ENCODE measurements at regions not wholly inside any gene's neighbourhood (a gene's known extent, or its start where the extent isn't known, plus 50 kb on each side); places are given as distances from the start of the nearest gene placed in this dataset.

GRCh38 chr17:45577571-45578279 is 87.2 kb upstream of the PLEKHM1 start:
- H3K4me1 Mint-ChIP-seq: peaks cover 44% of the 10 kb centered on the region
- TF ChIP-seq CTCF (IDR thresholded peaks at IDR 0.05): no peak
- H3K27me3 Mint-ChIP-seq (ENCODE audit: low read depth, poor library complexity): peaks cover 3% of the 10 kb centered on the region
- no peaks in the 10 kb centered on the region for H3K9me3 Mint-ChIP-seq
- peaks cover 46% of the 10 kb centered on the region for H3K36me3 Mint-ChIP-seq (ENCODE audit: low read depth)
- no peak overlapping the region for H3K27ac Mint-ChIP-seq
- DNase-seq: no peak
- H3K4me3 Mint-ChIP-seq: no peak overlapping the region

- peaks cover 55% of the 10 kb centered on the region for H3K4me1 Mint-ChIP-seq
- no peak overlapping the region for H3K4me3 Mint-ChIP-seq
- peaks cover 5% of the 10 kb centered on the region for H3K9me3 Mint-ChIP-seq
- TF ChIP-seq CTCF (IDR thresholded peaks at IDR 0.05): no peak
- no peak overlapping the region for H3K27ac Mint-ChIP-seq
- peaks cover 49% of the 10 kb centered on the region for H3K36me3 Mint-ChIP-seq (ENCODE audit: low read depth)
- no peak for DNase-seq
- H3K27me3 Mint-ChIP-seq (ENCODE audit: low read depth, poor library complexity): peaks cover 3% of the 10 kb centered on the region
Measured at GRCh38 chr17:45578516-45579455, 88.3 kb upstream of the PLEKHM1 start.

- peak; percentile 50 for DNase-seq
Measured at GRCh38 chr17:45579529-45580495, 89.3 kb upstream of the PLEKHM1 start.

GRCh38 chr17:45580924-45581323 is 90.4 kb upstream of the PLEKHM1 start:
- peaks cover 5% of the 10 kb centered on the region for H3K9me3 Mint-ChIP-seq
- H3K27me3 Mint-ChIP-seq (ENCODE audit: low read depth, poor library complexity): peaks cover 10% of the 10 kb centered on the region
- no peak for DNase-seq
- peaks cover 44% of the 10 kb centered on the region for H3K36me3 Mint-ChIP-seq (ENCODE audit: low read depth)
- no peak for TF ChIP-seq CTCF (IDR thresholded peaks at IDR 0.05)
- no peak overlapping the region for H3K27ac Mint-ChIP-seq
- peaks cover 61% of the 10 kb centered on the region for H3K4me1 Mint-ChIP-seq
- H3K4me3 Mint-ChIP-seq: peak overlapping the region; percentile 23

More at GRCh38 chr17:45579529-45580495, 89.3 kb upstream of the PLEKHM1 start:
- peak overlapping the region; percentile 4 for H3K4me3 Mint-ChIP-seq
- H3K27me3 Mint-ChIP-seq (ENCODE audit: low read depth, poor library complexity): peaks cover 3% of the 10 kb centered on the region
- TF ChIP-seq CTCF (IDR thresholded peaks at IDR 0.05): no peak
- peaks cover 48% of the 10 kb centered on the region for H3K36me3 Mint-ChIP-seq (ENCODE audit: low read depth)
- peak overlapping the region; percentile 1 for H3K27ac Mint-ChIP-seq
- peaks cover 61% of the 10 kb centered on the region for H3K4me1 Mint-ChIP-seq
- peaks cover 5% of the 10 kb centered on the region for H3K9me3 Mint-ChIP-seq

GRCh38 chr17:45581860-45582259 is 91.3 kb upstream of the PLEKHM1 start:
- Mint-ChIP-seq H3K9me3 (peaks cover 5% of the 10 kb centered on the region), H3K27me3 (ENCODE audit: low read depth, poor library complexity) (peaks cover 6% of the 10 kb centered on the region), H3K4me3 (peak overlapping the region; percentile 12), H3K36me3 (ENCODE audit: low read depth) (peaks cover 35% of the 10 kb centered on the region), H3K4me1 (peaks cover 61% of the 10 kb centered on the region), H3K27ac (no peak overlapping the region)
- DNase-seq: no peak
- no peak for TF ChIP-seq CTCF (IDR thresholded peaks at IDR 0.05)
